IMR-90 (cell line): ENCODE measurements at regions not wholly inside any gene's neighbourhood (a gene's known extent, or its start where the extent isn't known, plus 50 kb on each side); places are given as distances from the start of the nearest gene placed in this dataset.

Source experiments
- ATAC-seq: fragments of 200-7000 bp; cut with Tn5 transposase; 2 replicates; pipeline ENCODE4 v1.9.1; 2020; ENCODE audit warnings: low read depth, mild to moderate bottlenecking, moderate library complexity
- BruUV-seq: library from RNA; stranded (reverse); fragments of 400-500 nt; replicated peaks from 2 replicates; lab custom pipeline; 2021; lab: Mats Ljungman, UMichigan
- CTCF ChIA-PET: fragments of 300-600 bp; formaldehyde crosslinking; extraction: SDS; loops from one replicate; lab custom pipeline; 2021; ENCODE audit warnings: antibody characterized with exemption; lab: Yijun Ruan, JAX
- POLR2A ChIA-PET: fragments of 300-600 bp; sonication (Branson Sonifier 250); formaldehyde crosslinking; loops from one replicate; lab custom pipeline; 2022; ENCODE audit warnings: antibody characterized with exemption; ENCODE audit not compliant: unreplicated experiment; lab: Charles Lee
- DNase-seq: peaks from one replicate; pipeline ENCODE4 v3.0.0; 2013
- H2AFZ ChIP-seq: replicated peaks from 2 replicates; pipeline ENCODE3; 2013; ENCODE audit warnings: low read length, mild to moderate bottlenecking; ENCODE audit not compliant: poor library complexity
- H2AK5ac ChIP-seq: 2 replicates; pipeline ENCODE4 v1.6.1; 2013; ENCODE audit warnings: low read depth, low read length, inconsistent platforms
- H2AK9ac ChIP-seq: replicated peaks from 2 replicates; pipeline ENCODE3; 2013; ENCODE audit warnings: mild to moderate bottlenecking, low read depth, low read length, moderate library complexity; ENCODE audit not compliant: poor library complexity
- H2BK120ac ChIP-seq: 2 replicates; pipeline ENCODE4 v1.6.1; 2013; ENCODE audit warnings: low read depth, low read length, inconsistent platforms
- H2BK15ac ChIP-seq: 3 replicates; pipeline ENCODE4 v1.6.1; 2013; ENCODE audit warnings: low read depth, low read length, inconsistent platforms
- H2BK20ac ChIP-seq: 2 replicates; pipeline ENCODE4 v1.6.1; 2013; ENCODE audit warnings: low read depth, mild to moderate bottlenecking, inconsistent platforms, low read length, moderate library complexity
- H2BK5ac ChIP-seq: 2 replicates; pipeline ENCODE4 v1.6.1; 2013; ENCODE audit warnings: mild to moderate bottlenecking, low read depth, low read length, inconsistent platforms; ENCODE audit not compliant: poor library complexity, severe bottlenecking
- H3K14ac ChIP-seq: replicated peaks from 2 replicates; pipeline ENCODE4 v1.6.1; 2013; ENCODE audit warnings: low read depth, low read length, inconsistent platforms
- H3K18ac ChIP-seq: 2 replicates; pipeline ENCODE4 v1.6.1; 2013; ENCODE audit warnings: low read depth, low read length, control low read depth
- H3K23ac ChIP-seq: 2 replicates; pipeline ENCODE4 v1.6.1; 2013; ENCODE audit warnings: low read depth, low read length, inconsistent platforms
- H3K27ac ChIP-seq: 2 replicates; pipeline ENCODE4 v1.5.1; 2013; ENCODE audit warnings: mild to moderate bottlenecking, control low read depth, low read length; ENCODE audit not compliant: insufficient read depth
- H3K27me3 ChIP-seq: 2 replicates; pipeline ENCODE4 v1.6.1; 2013; ENCODE audit warnings: low read length; ENCODE audit not compliant: control insufficient read depth, insufficient read depth
- H3K36me3 ChIP-seq: 2 replicates; pipeline ENCODE4 v1.6.1; 2013; ENCODE audit warnings: low read length, mixed read lengths; ENCODE audit not compliant: control insufficient read depth, insufficient read depth
- H3K4ac ChIP-seq: 2 replicates; pipeline ENCODE4 v1.6.1; 2013; ENCODE audit warnings: low read depth, low read length, inconsistent platforms
- H3K4me1 ChIP-seq: 2 replicates; pipeline ENCODE4 v1.6.1; 2013; ENCODE audit warnings: low read length, mixed read lengths; ENCODE audit not compliant: control insufficient read depth, insufficient read depth
- H3K4me2 ChIP-seq: 2 replicates; pipeline ENCODE4 v1.6.1; 2013; ENCODE audit warnings: low read depth, mild to moderate bottlenecking, control low read depth, low read length, moderate library complexity
- H3K4me3 ChIP-seq: 2 replicates; pipeline ENCODE4 v1.5.1; 2013; ENCODE audit warnings: low read depth, mild to moderate bottlenecking, control low read depth, low read length, moderate library complexity; ENCODE audit not compliant: insufficient read depth
- H3K56ac ChIP-seq: 2 replicates; pipeline ENCODE4 v1.6.1; 2013; ENCODE audit warnings: low read length, inconsistent platforms; ENCODE audit not compliant: insufficient read depth; ENCODE audit errors: extremely low read depth
- H3K79me1 ChIP-seq, 2 experiments: 2 replicates each; pipeline ENCODE4 v1.6.1; 2013; ENCODE audit warnings: low read length in 2 of 2, inconsistent platforms in 1 of 2, low read depth in 1 of 2
- H3K9ac ChIP-seq: 2 replicates; pipeline ENCODE4 v1.6.1; 2013; ENCODE audit warnings: low read depth, low read length, control low read depth
- H3K9me1 ChIP-seq: 2 replicates; pipeline ENCODE4 v1.6.1; 2013; ENCODE audit warnings: low read length, inconsistent platforms; ENCODE audit not compliant: insufficient read depth
- H3K9me3 ChIP-seq: 2 replicates; pipeline ENCODE4 v1.6.1; 2013; ENCODE audit warnings: low read length; ENCODE audit not compliant: control insufficient read depth, insufficient read depth
- H4K20me1 ChIP-seq: 2 replicates; pipeline ENCODE4 v1.6.1; 2013; ENCODE audit warnings: low read length, inconsistent platforms; ENCODE audit not compliant: insufficient read depth
- H4K5ac ChIP-seq: 2 replicates; pipeline ENCODE4 v1.6.1; 2013; ENCODE audit warnings: mild to moderate bottlenecking, low read depth, low read length, control low read depth
- H4K8ac ChIP-seq, 2 experiments: 2 replicates each; pipeline ENCODE4 v1.6.1; 2013; ENCODE audit warnings: low read depth in 2 of 2, low read length in 2 of 2, control low read depth in 1 of 2, inconsistent platforms in 1 of 2
- H4K91ac ChIP-seq: 2 replicates; pipeline ENCODE4 v1.6.1; 2013; ENCODE audit warnings: low read depth, low read length, inconsistent platforms; ENCODE audit not compliant: insufficient read depth
- CEBPB ChIP-seq: IDR thresholded peaks from 2 replicates; pipeline ENCODE4 v1.6.1; 2012; ENCODE audit warnings: low read depth, low read length, improper control_type of control experiment
- CHD1 ChIP-seq: IDR thresholded peaks from 2 replicates; pipeline ENCODE4 v1.6.1; 2012; ENCODE audit warnings: low read depth, low read length, improper control_type of control experiment
- CTCF ChIP-seq: conservative IDR thresholded peaks from 2 replicates; pipeline ENCODE4 v1.5.1; 2012; ENCODE audit warnings: mild to moderate bottlenecking, low read depth, low read length, improper control_type of control experiment
- ELK1 ChIP-seq: fragments of 150-350 bp; IDR thresholded peaks from 2 replicates; pipeline ENCODE4 v1.6.1; 2016; ENCODE audit warnings: low read depth, mild to moderate bottlenecking, low read length, moderate library complexity, borderline replicate concordance
- MAFK ChIP-seq: IDR thresholded peaks from 2 replicates; pipeline ENCODE4 v1.6.1; 2012; ENCODE audit warnings: low read depth, low read length, improper control_type of control experiment
- MAZ ChIP-seq: IDR thresholded peaks from 2 replicates; pipeline ENCODE4 v1.6.1; 2012; ENCODE audit warnings: low read depth, mild to moderate bottlenecking, low read length, improper control_type of control experiment, moderate library complexity, borderline replicate concordance
- MXI1 ChIP-seq: IDR thresholded peaks from 2 replicates; pipeline ENCODE4 v1.6.1; 2012; ENCODE audit warnings: low read depth, mild to moderate bottlenecking, low read length, moderate library complexity, borderline replicate concordance
- NFE2L2 ChIP-seq: fragments of 150-350 bp; IDR thresholded peaks from 2 replicates; pipeline ENCODE4 v1.6.1; 2016; ENCODE audit warnings: low read depth, mild to moderate bottlenecking, low read length
- POLR2A ChIP-seq: IDR thresholded peaks from 2 replicates; pipeline ENCODE4 v1.6.1; 2012; ENCODE audit warnings: mild to moderate bottlenecking, low read depth, low read length
- RAD21 ChIP-seq: IDR thresholded peaks from 2 replicates; pipeline ENCODE4 v1.6.1; 2012; ENCODE audit warnings: low read length, improper control_type of control experiment
- RCOR1 ChIP-seq: IDR thresholded peaks from 2 replicates; pipeline ENCODE4 v1.6.1; 2012; ENCODE audit warnings: mild to moderate bottlenecking, low read length, improper control_type of control experiment; ENCODE audit not compliant: insufficient replicate concordance
- RFX5 ChIP-seq: IDR thresholded peaks from 2 replicates; pipeline ENCODE4 v1.8.0; 2012; ENCODE audit warnings: low read depth, mild to moderate bottlenecking, low read length, moderate library complexity
- SMC3 ChIP-seq: fragments of 150-350 bp; IDR thresholded peaks from 2 replicates; pipeline ENCODE4 v1.6.1; 2016; ENCODE audit warnings: low read depth, mild to moderate bottlenecking, antibody characterized with exemption, low read length, moderate library complexity
- USF2 ChIP-seq: fragments of 150-350 bp; IDR thresholded peaks from 2 replicates; pipeline ENCODE4 v1.6.1; 2017; ENCODE audit warnings: mild to moderate bottlenecking, antibody characterized with exemption, low read length, low read depth
- WGBS, 2 experiments: methylation state at CpG; one replicate each; pipeline versions ENCODE4 v1.1.5 to v1.1.7; 2013; ENCODE audit warnings: missing lambda C conversion rate in 2 of 2; ENCODE audit not compliant: insufficient read length in 1 of 2; ENCODE audit errors: extremely low coverage in 2 of 2; 5-methylcytosine and 5-hydroxymethylcytosine counted together
- dilution Hi-C: fragments of 300-500 bp; cut with HindIII; formaldehyde crosslinking; loops from one replicate; pipeline ENCODE4 v1.14.3; 2018; ENCODE audit warnings: low sequenced_read_pairs; ENCODE audit not compliant: unreplicated experiment
- in situ Hi-C: fragments of 300-500 bp; cut with MboI; formaldehyde crosslinking; loops from 3 replicates; pipeline ENCODE4 v1.14.3; 2019; ENCODE audit warnings: low sequenced_read_pairs, inconsistent platforms, mixed read lengths
- intact Hi-C: fragments of 100-400 bp; cut with micrococcal nuclease; formaldehyde crosslinking; loops from 2 replicates; pipeline ENCODE4 v1.10.0; 2022

DNA sequence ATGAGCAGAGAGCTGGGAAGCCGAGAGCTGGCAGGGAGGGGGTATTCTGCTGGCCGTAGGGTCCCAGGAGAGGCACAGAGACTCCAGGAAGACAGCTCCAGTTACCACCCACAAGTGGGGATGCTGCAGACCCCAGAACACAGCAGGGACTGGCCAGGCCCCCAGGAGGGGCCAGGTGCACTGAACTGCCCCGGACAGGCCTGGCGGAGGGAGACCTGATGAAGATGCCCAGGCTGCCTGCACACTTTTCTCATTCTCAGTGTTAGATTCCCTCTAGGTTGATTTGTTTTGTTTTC is 110.8 kb downstream of the CPZ start:
- Histone ChIP-seq H2BK120ac (no peak overlapping the region), H4K20me1 (no peaks in the 10 kb centered on the region), H2AK9ac (no peak overlapping the region), H3K4ac (no peak overlapping the region), H2BK20ac (no peak overlapping the region), H4K8ac (no peak overlapping the region), H2AFZ (no peak overlapping the region), H3K9ac (no peak overlapping the region), H3K36me3 (no peaks in the 10 kb centered on the region), H3K4me3 (no peak overlapping the region), H3K23ac (no peak overlapping the region), H3K14ac (no peak overlapping the region), H3K27me3 (peaks cover 8% of the 10 kb centered on the region), H4K91ac (no peak overlapping the region), H3K4me2 (no peak overlapping the region), H3K9me1 (no peaks in the 10 kb centered on the region), H2AK5ac (no peak overlapping the region), H3K9me3 (no peaks in the 10 kb centered on the region), H2BK15ac (no peak overlapping the region), H3K27ac (no peak overlapping the region), H2BK5ac (no peak overlapping the region), H3K56ac (no peak overlapping the region), H3K18ac (no peak overlapping the region), H4K5ac (no peak overlapping the region), H3K4me1 (no peaks in the 10 kb centered on the region), H3K79me1 (no peaks in the 10 kb centered on the region)
- ChIA-PET CTCF (no interaction called here), POLR2A (no interaction called here)
- TF ChIP-seq SMC3 = no peak
- no peak for TF ChIP-seq CEBPB
- TF ChIP-seq POLR2A = no peak
- TF ChIP-seq CHD1 = no peak
- TF ChIP-seq USF2 = no peak
- no peak for TF ChIP-seq CTCF
- no peak for TF ChIP-seq MAFK
- TF ChIP-seq MXI1 = no peak
- no peak for TF ChIP-seq NFE2L2
- TF ChIP-seq ELK1 = no peak
- TF ChIP-seq RCOR1 = no peak
- no peak for TF ChIP-seq RFX5
- no peak for TF ChIP-seq RAD21
- TF ChIP-seq MAZ = no peak
- no CpG with 5 or more reads among the region's 4 CpGs for WGBS, 2 experiments
- dilution Hi-C loops = no loop called here
- intact Hi-C loops = no loop called here
- BruUV-seq = no TSS peak
- ATAC-seq (no peak), DNase-seq (no peak)
- in situ Hi-C loops = no loop called here
